Left lobe of liver (tissue), 2 donors: ENCODE measurements at regions not wholly inside any gene's neighbourhood (a gene's known extent, or its start where the extent isn't known, plus 50 kb on each side); places are given as distances from the start of the nearest gene placed in this dataset.
A peak's percentile ranks its signal among the peaks of the same experiment; 100 is the strongest.

Experiments
- ATAC-seq: fragments of 200-7000 bp; cut with Tn5 transposase; one replicate; pipeline ENCODE4 v1.9.1; 2020; ENCODE audit warnings: mild to moderate bottlenecking, moderate library complexity
- DNase-seq: peaks from one replicate; pipeline ENCODE4 v3.0.0-alpha.2; 2020; ENCODE audit warnings: low spot score
- donor health status: DM: no; HTN: no; CAD: no; lungs with moderate emphysema.
- donor health status: DM: no; HTN: yes; CAD: no.

GRCh38 chr1:177848577-177848976 lies 121.3 kb downstream of the SEC16B start:
- DNase-seq (no peak), ATAC-seq (no peak)

DNA sequence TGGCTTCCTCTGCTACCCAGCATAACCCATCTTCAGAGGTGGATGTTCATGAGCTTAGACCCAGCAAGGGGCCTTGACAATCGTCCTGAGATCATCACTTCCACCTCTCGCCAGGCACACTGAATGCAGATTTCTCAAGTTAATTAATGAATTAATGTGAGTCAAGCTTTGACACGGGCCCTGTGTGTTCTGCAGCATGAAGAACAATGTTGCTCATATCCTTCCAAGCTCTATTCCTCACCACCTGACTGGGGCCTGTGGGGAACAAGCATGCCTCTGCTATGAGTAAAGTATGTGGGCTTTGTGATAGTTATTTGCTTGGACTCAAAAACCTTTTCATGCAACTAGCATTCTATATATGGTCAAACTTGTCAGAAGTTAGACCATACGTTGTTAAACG lies 122.0 kb downstream of the SEC16B start:
- DNase-seq, result no peak
- no peak for ATAC-seq

DNA sequence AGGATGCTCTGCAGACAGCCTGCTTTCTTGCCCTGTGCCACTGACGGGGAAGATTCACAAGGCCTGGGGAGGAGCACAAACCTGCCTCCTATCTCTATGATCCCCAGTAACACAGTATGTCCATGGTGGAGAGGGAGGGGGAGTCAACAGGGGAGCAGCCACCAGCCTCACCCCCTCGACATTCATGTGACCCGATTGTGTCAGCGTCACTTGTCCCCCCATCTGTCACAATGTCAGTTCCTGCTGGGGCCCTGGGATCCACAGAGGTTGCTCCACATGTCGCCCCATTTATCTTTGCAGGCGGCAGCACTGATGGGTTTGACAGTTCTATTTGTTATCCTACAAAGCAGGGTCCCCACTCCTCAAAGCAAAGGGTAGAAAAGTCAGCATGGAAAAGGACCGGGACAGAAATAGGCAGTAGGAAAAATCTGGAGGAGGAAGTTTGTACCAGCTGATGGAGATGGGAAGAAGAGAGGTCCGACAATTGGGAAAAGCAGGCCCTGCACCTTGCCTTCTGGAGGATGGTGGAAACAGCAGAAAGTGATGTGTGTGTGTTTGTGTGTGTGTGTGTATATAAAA lies 130.9 kb downstream of the SEC16B start:
- ATAC-seq (no peak), DNase-seq (no peak)

DNA sequence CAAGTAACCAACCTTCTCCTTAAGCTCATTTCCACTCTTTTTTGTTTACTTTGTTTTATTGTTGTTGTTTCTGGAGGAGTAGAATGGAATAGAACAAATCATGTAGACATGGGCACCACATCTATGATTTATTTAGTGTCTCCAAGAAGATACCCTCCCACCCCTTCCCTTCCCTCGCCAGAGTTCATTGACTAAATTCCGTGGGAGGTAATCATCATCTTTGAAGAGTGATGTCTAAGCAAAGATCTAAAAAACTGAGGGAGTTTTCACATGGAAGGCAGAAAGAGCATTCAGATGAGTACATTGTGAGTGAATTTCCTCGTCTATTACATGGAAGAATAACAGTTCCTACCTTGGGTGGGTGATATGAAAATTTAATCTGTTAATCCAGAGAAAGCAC lies 136.2 kb downstream of the SEC16B start:
- ATAC-seq (no peak), DNase-seq (no peak)

DNA sequence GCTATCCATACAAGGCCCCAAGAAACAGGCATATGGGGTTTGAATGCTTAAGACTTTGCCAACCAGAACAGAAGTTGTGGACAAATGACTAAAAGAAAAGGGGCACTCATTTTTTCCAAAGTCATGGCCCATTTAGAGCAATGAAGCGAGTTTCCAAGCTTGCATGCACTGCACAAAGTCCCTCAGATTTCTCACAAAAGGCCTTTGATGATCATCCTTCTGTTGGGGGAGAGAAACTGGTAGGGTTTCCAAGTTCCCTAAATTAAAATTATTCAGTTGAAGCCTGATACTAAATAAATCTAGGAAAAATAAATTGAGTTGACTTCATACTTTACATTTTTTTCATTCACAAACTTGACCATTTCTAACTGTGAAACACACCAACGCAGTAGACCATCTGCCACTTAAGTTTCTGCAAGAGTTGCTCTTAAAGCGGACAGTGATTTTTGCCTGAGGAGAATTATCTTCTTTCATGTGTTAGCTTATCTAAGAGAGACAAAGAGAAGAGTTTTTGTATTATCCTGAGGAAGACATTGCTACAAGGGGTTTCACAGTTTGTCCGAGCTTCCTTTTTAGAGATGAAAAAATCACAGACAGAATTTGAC lies 139.2 kb downstream of the SEC16B start:
- no peak for ATAC-seq
- DNase-seq, result no peak

DNA sequence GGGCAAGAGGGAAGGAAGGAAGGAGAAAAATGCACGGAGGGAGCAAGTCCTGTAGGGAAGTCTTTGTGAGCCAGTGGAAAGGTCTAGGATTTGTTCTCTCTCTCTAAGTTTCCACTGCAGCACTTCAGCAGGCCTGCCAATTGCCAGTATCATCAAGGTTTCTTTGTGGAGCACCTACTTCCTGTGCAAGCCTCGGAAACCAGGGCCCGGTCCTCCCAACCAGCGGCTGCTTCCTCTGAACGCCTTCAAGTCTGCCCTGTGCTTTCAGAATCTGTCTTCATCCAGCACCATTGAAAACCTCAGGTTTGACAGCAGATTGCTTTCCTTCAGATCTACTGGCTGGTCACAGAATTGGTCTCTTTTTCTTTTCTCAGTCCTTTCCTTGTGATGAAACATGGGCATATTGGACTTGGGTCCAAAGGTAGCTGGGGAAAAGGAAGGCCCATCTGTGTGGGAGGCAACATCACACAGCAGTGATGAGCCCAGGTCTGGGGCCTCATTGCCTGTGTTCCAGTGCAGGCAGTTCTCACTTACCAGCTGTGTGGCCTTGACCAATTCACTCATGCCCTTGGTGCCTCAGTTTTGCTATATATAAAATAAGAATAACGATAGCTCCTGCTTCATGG lies 144.5 kb downstream of the SEC16B start:
- ATAC-seq, result no peak

DNA sequence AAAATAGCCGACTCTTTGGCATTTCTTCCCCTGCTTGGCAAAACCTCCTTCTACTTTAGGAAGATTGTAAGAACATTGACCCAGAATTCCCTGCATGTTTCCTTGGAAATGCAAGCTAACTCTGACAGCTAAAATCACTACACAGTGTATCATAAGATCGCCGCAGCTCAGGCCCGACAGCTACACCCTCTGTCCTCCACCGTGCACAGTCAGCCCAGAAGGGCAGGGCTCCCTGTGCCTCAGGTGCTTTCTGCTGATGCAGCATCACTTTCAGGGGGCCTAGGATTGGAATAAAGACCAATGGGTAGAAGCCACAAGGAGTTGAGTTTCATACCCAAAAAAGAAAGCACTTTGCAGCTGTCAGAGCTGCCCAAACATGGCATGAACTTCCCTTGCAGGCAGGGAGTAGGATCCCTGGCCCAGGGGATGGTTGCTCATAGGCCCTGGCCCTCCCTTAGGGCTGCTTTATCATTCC lies 145.3 kb downstream of the SEC16B start:
- ATAC-seq, result no peak
- DNase-seq, result no peak

More for the DNA sequence above, 144.5 kb downstream of the SEC16B start:
- no peak for DNase-seq

DNA sequence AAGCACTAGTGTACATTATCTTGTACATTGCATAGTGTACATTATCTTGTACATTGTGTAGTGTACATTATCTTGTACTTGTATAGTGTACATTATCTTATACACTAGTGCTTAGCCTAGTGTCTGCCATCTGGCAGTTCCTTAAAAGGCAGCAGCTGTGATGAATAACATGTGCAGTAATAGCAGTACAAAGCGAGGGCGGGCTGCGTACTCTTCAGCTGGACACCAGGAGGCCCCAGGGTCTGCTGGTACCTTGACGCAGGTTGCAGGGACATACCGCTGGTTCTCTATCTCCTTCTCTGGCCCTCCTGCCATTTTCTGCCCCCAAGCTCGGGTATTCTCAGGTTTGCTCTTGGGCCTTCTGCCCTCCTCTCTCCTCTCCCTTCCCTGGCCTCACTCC lies 149.6 kb downstream of the SEC16B start:
- ATAC-seq (no peak), DNase-seq (no peak)

DNA sequence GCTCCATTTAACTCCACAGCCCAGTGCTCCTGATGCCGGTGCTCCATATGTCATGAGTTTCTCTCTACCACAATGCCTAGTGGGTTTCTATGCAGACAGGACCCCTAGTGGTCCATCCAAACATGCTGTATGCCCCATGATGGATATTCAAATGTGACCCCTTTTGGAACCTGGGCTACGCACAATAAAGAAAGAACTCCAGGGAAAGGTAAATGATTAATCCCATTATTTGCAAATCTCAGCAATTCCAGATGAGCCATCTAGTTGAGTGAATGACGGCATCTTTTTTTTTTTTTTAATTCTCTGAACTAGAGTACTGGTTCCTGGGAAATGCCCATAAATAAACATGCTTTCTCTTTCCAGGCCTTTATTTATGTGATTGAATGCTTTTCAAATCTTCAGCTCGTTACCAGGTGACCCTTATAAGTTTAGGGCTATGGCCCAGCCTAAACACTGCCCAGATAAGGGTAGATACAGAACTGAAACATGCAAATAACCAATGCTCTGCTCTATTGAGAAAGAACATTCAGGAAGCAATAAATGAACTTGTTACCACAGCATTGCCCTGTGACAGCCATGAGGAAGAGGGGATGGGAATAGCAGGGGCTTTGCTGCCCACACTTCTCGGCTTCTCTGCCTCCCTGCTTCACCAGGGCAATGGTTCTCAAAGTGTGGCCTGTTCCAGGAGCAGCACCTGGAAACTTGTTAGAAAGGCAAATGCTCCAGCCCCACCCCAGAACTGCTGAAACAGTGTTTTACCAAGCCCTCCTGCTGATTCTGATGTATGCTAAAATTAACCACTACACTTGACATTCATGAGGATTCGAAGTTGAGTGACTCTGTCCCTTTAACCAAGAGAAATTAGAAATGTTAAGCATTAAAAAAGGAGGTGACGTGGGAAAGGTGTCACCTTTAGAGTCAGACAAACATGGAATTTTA lies 151.7 kb downstream of the SEC16B start:
- ATAC-seq (peak; percentile 57), DNase-seq (no peak)

- no peak for ATAC-seq
Observed at GRCh38 chr1:177812650-177813049, 157.2 kb downstream of the SEC16B start.

GRCh38 chr1:177812144-177812543 lies 157.7 kb downstream of the SEC16B start:
- no peak for ATAC-seq
- no peak for DNase-seq

More at GRCh38 chr1:177812650-177813049, 157.2 kb downstream of the SEC16B start:
- no peak for DNase-seq

- no peak for DNase-seq
- ATAC-seq, result no peak
Observed at GRCh38 chr1:177811429-177811828, 158.4 kb downstream of the SEC16B start.

- ATAC-seq, result no peak
Observed at GRCh38 chr1:177809819-177810218, 160.0 kb downstream of the SEC16B start.

GRCh38 chr1:177802304-177802703 lies 167.6 kb downstream of the SEC16B start:
- DNase-seq (no peak), ATAC-seq (no peak)

More at GRCh38 chr1:177809819-177810218, 160.0 kb downstream of the SEC16B start:
- DNase-seq, result no peak

- ATAC-seq (no peak), DNase-seq (no peak)
Observed at GRCh38 chr1:177801790-177802189, 168.1 kb downstream of the SEC16B start.

- ATAC-seq (no peak), DNase-seq (no peak)
Observed at GRCh38 chr1:177800400-177801088, 169.3 kb downstream of the SEC16B start.

GRCh38 chr1:177799746-177800145 lies 170.1 kb downstream of the SEC16B start:
- DNase-seq, result no peak
- no peak for ATAC-seq

DNA sequence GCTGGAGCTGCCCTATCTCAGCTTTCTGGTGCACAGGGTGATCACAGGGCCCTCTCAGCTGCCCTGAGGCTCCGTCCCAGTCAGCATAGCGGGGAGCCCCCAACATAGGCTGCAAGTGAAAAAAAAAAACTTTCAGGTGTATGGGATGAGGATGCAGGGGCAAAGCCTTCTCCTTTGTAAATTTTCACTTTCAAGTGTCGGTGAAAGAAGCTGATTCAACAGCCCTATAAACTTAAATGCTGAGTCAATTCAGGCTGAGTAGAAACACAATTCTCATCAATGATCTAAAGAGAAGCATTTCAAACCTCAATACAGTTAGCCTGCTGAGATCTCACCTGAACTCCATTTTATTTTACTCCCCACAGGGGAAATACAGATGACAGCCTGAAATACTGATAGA lies 171.2 kb downstream of the SEC16B start:
- DNase-seq, result no peak
- ATAC-seq, result no peak

DNA sequence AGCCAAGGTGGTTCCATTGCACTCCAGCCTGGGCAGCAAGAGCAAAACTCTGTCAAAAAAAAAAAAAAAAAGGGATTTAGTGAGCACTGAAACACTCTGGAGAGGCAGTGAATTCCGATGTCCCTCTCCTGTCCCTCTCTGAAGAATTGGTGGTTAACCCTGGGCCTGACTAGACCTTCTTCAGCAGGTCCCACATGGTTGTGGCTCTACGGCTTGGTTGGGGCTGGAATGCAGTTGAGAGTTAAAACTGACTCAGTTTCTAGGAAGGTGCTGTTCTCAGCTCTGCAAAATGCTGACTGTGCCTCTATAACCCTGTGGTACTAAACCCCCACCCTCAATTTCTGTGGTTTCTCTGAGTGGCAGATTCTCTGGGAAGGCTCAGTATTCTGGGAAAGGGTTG lies 173.3 kb downstream of the SEC16B start:
- ATAC-seq (no peak), DNase-seq (no peak)

DNA sequence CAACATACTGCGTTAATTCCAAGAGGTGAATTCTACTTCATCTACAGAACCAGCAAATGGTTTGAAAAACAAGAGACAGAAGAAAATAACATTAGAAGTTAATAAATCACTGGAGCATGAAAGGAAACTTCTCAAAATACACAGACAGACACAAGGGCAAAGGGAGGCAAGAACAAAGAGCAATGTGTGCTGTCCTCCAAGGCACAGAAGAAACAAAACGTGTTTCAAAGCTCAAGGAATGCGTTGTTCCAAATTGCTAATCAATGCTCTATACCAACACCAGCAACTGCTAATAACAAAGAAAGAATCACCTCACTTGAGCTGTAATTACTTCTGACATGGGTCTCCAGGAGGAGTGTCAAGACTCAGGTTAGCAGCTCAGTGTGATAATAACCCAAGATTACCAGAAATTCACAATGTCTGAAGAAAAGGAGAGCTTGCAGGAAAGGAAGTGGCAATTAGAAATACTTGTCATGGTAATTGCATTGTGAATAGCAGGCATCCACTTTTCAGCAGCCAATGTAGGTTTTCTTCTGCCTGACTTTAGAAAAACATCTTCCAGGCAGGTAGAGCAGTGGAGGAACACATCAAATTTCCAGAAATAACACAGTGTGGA lies 175.4 kb downstream of the SEC16B start:
- no peak for ATAC-seq
- DNase-seq, result no peak
